Cardiac muscle cell (in vitro differentiated cells and primary cell): ENCODE measurements at regions not wholly inside any gene's neighbourhood (a gene's known extent, or its start where the extent isn't known, plus 50 kb on each side); places are given as distances from the start of the nearest gene placed in this dataset.

ENCODE experiments used
- DNase-seq, 2 donors: peaks; one replicate each; pipeline versions ENCODE4 v3.0.0 to v3.0.0-alpha.2; 2010 to 2017; ENCODE audit warnings: low read depth in 1 of 2, low spot score in 1 of 2
- H3K27ac ChIP-seq: fragments of 200-600 bp; sonication (generic); 2 replicates; pipeline ENCODE4 v1.5.1; 2016
- H3K27me3 ChIP-seq: fragments of 200-600 bp; sonication (generic); 2 replicates; pipeline ENCODE4 v1.6.0; 2016; ENCODE audit warnings: control low read depth
- H3K36me3 ChIP-seq: fragments of 200-600 bp; sonication (generic); 2 replicates; pipeline ENCODE4 v1.5.1; 2016; ENCODE audit warnings: control low read depth
- H3K4me1 ChIP-seq: fragments of 200-600 bp; sonication (generic); 2 replicates; pipeline ENCODE4 v1.8.1; 2017; ENCODE audit warnings: low read depth, mild to moderate bottlenecking, mixed run types
- H3K4me3 ChIP-seq: fragments of 200-600 bp; sonication (generic); 2 replicates; pipeline ENCODE4 v1.5.1; 2016; ENCODE audit warnings: mild to moderate bottlenecking
- H3K9me3 ChIP-seq: fragments of 200-600 bp; sonication (generic); 2 replicates; pipeline ENCODE4 v1.5.1; 2017; ENCODE audit warnings: low read depth, mild to moderate bottlenecking, control low read depth
- CTCF ChIP-seq: IDR thresholded peaks from 2 replicates; pipeline ENCODE4 v1.5.1; 2012; ENCODE audit warnings: low read depth, mild to moderate bottlenecking, low read length

DNA sequence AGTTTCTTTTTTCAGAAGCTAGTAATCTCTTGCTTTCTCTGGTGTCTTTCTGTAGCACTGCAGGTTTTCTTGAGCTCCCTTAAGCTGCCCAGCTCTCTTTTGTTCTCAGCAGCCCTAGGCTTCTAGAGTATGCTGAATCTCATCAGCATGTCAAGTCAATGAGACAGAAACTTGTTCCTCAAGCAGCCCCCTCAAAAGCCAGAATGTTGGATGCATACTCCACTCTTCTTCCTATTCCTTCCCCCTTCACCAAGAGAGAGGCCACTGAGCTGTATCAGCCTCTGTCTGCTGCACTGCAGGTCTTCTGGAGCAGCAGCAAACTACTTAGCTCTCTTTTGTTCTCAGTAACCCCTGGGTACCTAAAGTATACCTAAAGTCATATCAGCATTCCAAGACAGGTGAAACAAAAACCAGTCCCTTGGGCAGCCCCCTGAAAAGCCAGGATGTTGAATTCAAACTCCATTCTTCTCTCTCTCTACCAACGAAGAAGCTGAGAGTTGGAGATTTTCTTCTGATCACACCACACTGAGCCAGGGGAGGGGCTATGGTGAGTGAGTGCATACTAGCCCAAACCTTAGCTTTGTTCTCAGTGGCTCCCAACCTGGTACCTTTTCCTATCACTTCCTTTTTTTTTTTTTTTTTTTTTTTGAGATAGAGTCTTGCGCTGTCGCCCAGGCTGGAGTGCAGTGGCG is 73.3 kb upstream of the WAC start:
- H3K27me3 ChIP-seq, result no peaks in the 10 kb centered on the region
- H3K4me1 ChIP-seq, result no peaks in the 10 kb centered on the region
- no peak for TF ChIP-seq CTCF
- no peak for DNase-seq
- no peak overlapping the region for H3K4me3 ChIP-seq
- no peak overlapping the region for H3K27ac ChIP-seq
- H3K36me3 ChIP-seq, result no peaks in the 10 kb centered on the region
- H3K9me3 ChIP-seq, result no peaks in the 10 kb centered on the region

GRCh38 chr10:28463141-28463540 is 69.8 kb upstream of the WAC start:
- TF ChIP-seq CTCF, result no peak
- no peaks in the 10 kb centered on the region for H3K4me1 ChIP-seq

DNA sequence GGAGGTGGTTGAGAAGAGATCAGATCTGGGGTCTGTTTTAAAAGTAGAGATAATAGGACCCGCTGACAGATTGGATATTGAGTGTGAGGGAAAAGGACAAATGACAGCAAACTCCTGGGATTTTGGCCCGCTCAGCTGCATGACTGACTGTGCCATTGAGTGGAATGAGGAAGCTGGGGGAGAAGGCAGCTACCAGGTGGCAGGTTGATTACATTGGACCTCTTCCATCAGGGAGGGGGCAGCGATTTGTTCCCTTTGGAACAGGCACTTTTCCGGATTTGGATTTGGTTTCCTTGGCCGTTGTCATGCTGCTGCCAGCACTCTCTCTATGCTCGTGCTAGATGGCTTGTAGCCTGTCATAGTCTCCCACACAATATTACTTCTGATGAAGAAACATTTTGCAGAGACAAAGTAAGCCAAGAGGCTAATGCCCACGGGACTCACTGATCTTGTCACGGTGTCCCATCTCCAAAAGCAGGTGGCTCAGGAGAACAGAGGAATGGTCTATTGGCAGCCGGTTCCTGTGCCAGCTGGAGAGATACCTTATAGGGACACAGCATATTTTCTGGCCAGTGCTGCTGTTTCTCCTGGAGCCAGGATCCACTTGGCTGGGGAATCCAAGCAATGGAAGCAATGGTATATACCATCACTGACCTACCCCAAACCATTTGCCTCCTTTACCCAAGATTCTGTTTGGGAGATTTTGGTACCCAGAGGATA is 69.1 kb upstream of the WAC start:
- Histone ChIP-seq H3K36me3 (no peaks in the 10 kb centered on the region), H3K4me1 (no peaks in the 10 kb centered on the region), H3K27me3 (no peaks in the 10 kb centered on the region), H3K9me3 (no peaks in the 10 kb centered on the region), H3K4me3 (no peak overlapping the region), H3K27ac (no peak overlapping the region)
- TF ChIP-seq CTCF, result no peak
- no peak for DNase-seq

More at GRCh38 chr10:28463141-28463540, 69.8 kb upstream of the WAC start:
- Histone ChIP-seq H3K9me3 (no peaks in the 10 kb centered on the region), H3K36me3 (no peaks in the 10 kb centered on the region), H3K4me3 (no peak overlapping the region), H3K27ac (no peak overlapping the region), H3K27me3 (no peaks in the 10 kb centered on the region)
- no peak for DNase-seq

GRCh38 chr10:28467615-28468014 is 65.3 kb upstream of the WAC start:
- TF ChIP-seq CTCF, result no peak
- no peaks in the 10 kb centered on the region for H3K27me3 ChIP-seq
- H3K36me3 ChIP-seq, result no peaks in the 10 kb centered on the region
- H3K27ac ChIP-seq, result no peak overlapping the region
- H3K9me3 ChIP-seq, result no peaks in the 10 kb centered on the region
- DNase-seq, result no peak
- no peaks in the 10 kb centered on the region for H3K4me1 ChIP-seq
- H3K4me3 ChIP-seq, result no peak overlapping the region

- no peaks in the 10 kb centered on the region for H3K9me3 ChIP-seq
- H3K27ac ChIP-seq, result no peak overlapping the region
- TF ChIP-seq CTCF, result no peak
- H3K36me3 ChIP-seq, result no peaks in the 10 kb centered on the region
- H3K4me1 ChIP-seq, result no peaks in the 10 kb centered on the region
- no peak overlapping the region for H3K4me3 ChIP-seq
- no peaks in the 10 kb centered on the region for H3K27me3 ChIP-seq
- peak in 1 of 2 donors; percentile 5 for DNase-seq
Measured at GRCh38 chr10:28468707-28469483, 64.0 kb upstream of the WAC start.
